Ovary (tissue), 3 donors: ENCODE measurements at regions not wholly inside any gene's neighbourhood (a gene's known extent, or its start where the extent isn't known, plus 50 kb on each side); places are given as distances from the start of the nearest gene placed in this dataset.

Experiments used
- EP300 ChIP-seq: sonication (generic); formaldehyde crosslinking; IDR thresholded peaks from one replicate; pipeline ENCODE4 v1.6.1; 2017; ENCODE audit warnings: antibody characterized with exemption
- POLR2A ChIP-seq: fragments of 450-650 bp; IDR thresholded peaks from one replicate; pipeline ENCODE4 v1.6.1; 2017; ENCODE audit warnings: antibody characterized with exemption, mild to moderate bottlenecking, moderate library complexity
- TF ChIP-seq, protein P1 (sequence below), 3 donors: fragments of 450-650 bp in 2 of 3; fragments of 200-600 bp in 1 of 3; IDR thresholded peaks; one replicate each; pipeline versions ENCODE4 v1.5.1 to v1.8.0; 2016 to 2022; ENCODE audit warnings: antibody characterized with exemption in 3 of 3, mild to moderate bottlenecking in 1 of 3
- donor health status: DM: no; HTN: no; CAD: no.

DNA sequence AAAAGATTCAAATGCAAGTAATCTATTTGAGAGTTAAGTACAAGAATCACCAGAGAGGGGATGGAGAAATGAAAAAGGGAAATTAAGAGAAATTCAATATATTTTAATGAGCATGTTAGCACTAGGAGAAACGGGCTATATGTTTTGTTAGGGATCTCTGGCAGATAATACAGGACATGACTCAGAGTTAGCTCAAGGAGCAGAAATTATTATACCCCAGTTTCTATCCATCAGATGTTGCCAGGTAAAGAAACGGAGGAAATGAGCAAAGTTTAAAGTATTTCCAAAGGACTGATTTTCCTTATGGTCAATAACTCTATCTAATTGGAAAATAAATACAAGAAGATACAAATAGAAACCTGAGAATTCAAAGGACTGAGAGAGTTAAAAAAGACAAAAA is 867.6 kb downstream of the TRAM1L1 start:
- TF ChIP-seq, protein P1, sequence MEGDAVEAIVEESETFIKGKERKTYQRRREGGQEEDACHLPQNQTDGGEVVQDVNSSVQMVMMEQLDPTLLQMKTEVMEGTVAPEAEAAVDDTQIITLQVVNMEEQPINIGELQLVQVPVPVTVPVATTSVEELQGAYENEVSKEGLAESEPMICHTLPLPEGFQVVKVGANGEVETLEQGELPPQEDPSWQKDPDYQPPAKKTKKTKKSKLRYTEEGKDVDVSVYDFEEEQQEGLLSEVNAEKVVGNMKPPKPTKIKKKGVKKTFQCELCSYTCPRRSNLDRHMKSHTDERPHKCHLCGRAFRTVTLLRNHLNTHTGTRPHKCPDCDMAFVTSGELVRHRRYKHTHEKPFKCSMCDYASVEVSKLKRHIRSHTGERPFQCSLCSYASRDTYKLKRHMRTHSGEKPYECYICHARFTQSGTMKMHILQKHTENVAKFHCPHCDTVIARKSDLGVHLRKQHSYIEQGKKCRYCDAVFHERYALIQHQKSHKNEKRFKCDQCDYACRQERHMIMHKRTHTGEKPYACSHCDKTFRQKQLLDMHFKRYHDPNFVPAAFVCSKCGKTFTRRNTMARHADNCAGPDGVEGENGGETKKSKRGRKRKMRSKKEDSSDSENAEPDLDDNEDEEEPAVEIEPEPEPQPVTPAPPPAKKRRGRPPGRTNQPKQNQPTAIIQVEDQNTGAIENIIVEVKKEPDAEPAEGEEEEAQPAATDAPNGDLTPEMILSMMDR (IDR thresholded peaks at IDR 0.05) = no peak
- TF ChIP-seq POLR2A (no peak), EP300 (no peak)
